HEK293 (cell line): ENCODE measurements at regions not wholly inside any gene's neighbourhood (a gene's known extent, or its start where the extent isn't known, plus 50 kb on each side); places are given as distances from the start of the nearest gene placed in this dataset.

ENCODE experiments used
- MYNN ChIP-seq: fragments of 450-650 bp; formaldehyde crosslinking; IDR thresholded peaks from 2 replicates; pipeline ENCODE4 v1.5.1; 2016; ENCODE audit warnings: missing biosample characterization, missing genetic modification characterization, borderline replicate concordance
- ZNF404 ChIP-seq: fragments of 450-650 bp; formaldehyde crosslinking; IDR thresholded peaks from 2 replicates; pipeline ENCODE4 v1.5.1; 2017; ENCODE audit warnings: missing biosample characterization, missing genetic modification characterization

GRCh38 chr10:131499566-131499965 lies 188.0 kb upstream of the TCERG1L start:
- TF ChIP-seq MYNN (tag by site-specific recombination) (no peak), ZNF404 (tag by site-specific recombination) (no peak)
